H9 (cell line): ENCODE measurements at regions not wholly inside any gene's neighbourhood (a gene's known extent, or its start where the extent isn't known, plus 50 kb on each side); places are given as distances from the start of the nearest gene placed in this dataset.

Experiments
- DNase-seq: peaks from one replicate; pipeline ENCODE4 v3.0.0-alpha.2; 2017
- H2AFZ ChIP-seq: one replicate; pipeline ENCODE4 v1.6.1; 2013; ENCODE audit warnings: mild to moderate bottlenecking, low read length, control low read depth, moderate library complexity
- H2AK5ac ChIP-seq: 2 replicates; pipeline ENCODE4 v1.6.1; 2013; ENCODE audit warnings: low read length, control low read depth, mixed read lengths; ENCODE audit not compliant: insufficient read length
- H2BK120ac ChIP-seq: one replicate; pipeline ENCODE4 v1.6.1; 2013; ENCODE audit warnings: low read depth, mild to moderate bottlenecking, low read length, control low read depth, inconsistent platforms; ENCODE audit not compliant: poor library complexity, severe bottlenecking
- H2BK12ac ChIP-seq: 2 replicates; pipeline ENCODE4 v1.6.1; 2013; ENCODE audit warnings: low read length, control low read depth, mixed read lengths, low read depth; ENCODE audit not compliant: insufficient read length
- H2BK15ac ChIP-seq: 2 replicates; pipeline ENCODE4 v1.6.1; 2013; ENCODE audit warnings: low read depth, low read length, control low read depth
- H2BK20ac ChIP-seq: one replicate; pipeline ENCODE4 v1.6.1; 2013; ENCODE audit warnings: low read depth, mild to moderate bottlenecking, low read length, control low read depth, inconsistent platforms; ENCODE audit not compliant: poor library complexity, severe bottlenecking
- H2BK5ac ChIP-seq: 2 replicates; pipeline ENCODE4 v1.6.1; 2013; ENCODE audit warnings: low read length, control low read depth, mixed read lengths; ENCODE audit not compliant: insufficient read length
- H3K14ac ChIP-seq: 2 replicates; pipeline ENCODE4 v1.6.1; 2013; ENCODE audit warnings: low read length, control low read depth; ENCODE audit not compliant: insufficient read depth
- H3K18ac ChIP-seq: 2 replicates; pipeline ENCODE4 v1.6.1; 2013; ENCODE audit warnings: low read depth, mild to moderate bottlenecking, mixed read lengths, low read length, control low read depth; ENCODE audit not compliant: insufficient read length
- H3K23ac ChIP-seq: 2 replicates; pipeline ENCODE4 v1.6.1; 2013; ENCODE audit warnings: low read length, control low read depth, mixed read lengths, low read depth; ENCODE audit not compliant: insufficient read length
- H3K23me2 ChIP-seq: 2 replicates; pipeline ENCODE4 v1.6.1; 2013; ENCODE audit warnings: low read depth, mild to moderate bottlenecking, mixed read lengths, low read length, control low read depth; ENCODE audit not compliant: insufficient read length, poor library complexity, severe bottlenecking
- H3K27ac ChIP-seq: 2 replicates; pipeline ENCODE4 v1.5.1; 2013; ENCODE audit warnings: low read length, control low read depth, mixed read lengths, low read depth; ENCODE audit not compliant: insufficient read length
- H3K27me3 ChIP-seq: 2 replicates; pipeline ENCODE4 v1.6.1; 2013; ENCODE audit warnings: low read length, control low read depth, inconsistent platforms; ENCODE audit not compliant: insufficient read depth
- H3K4ac ChIP-seq: 2 replicates; pipeline ENCODE4 v1.6.1; 2013; ENCODE audit warnings: low read depth, mild to moderate bottlenecking, control low read depth, inconsistent platforms, low read length, moderate library complexity
- H3K4me1 ChIP-seq: 2 replicates; pipeline ENCODE4 v1.6.1; 2013; ENCODE audit warnings: low read length, control low read depth, inconsistent platforms; ENCODE audit not compliant: insufficient read depth
- H3K4me2 ChIP-seq: 2 replicates; pipeline ENCODE4 v1.6.1; 2013; ENCODE audit warnings: low read length, control low read depth, mixed read lengths; ENCODE audit not compliant: insufficient read length, insufficient read depth
- H3K56ac ChIP-seq: 2 replicates; pipeline ENCODE4 v1.6.1; 2013; ENCODE audit warnings: low read depth, mild to moderate bottlenecking, mixed read lengths, low read length, control low read depth; ENCODE audit not compliant: insufficient read length
- H3K79me1 ChIP-seq: 2 replicates; pipeline ENCODE4 v1.6.1; 2013; ENCODE audit warnings: low read depth, mild to moderate bottlenecking, moderate library complexity, low read length, control low read depth, inconsistent platforms; ENCODE audit not compliant: insufficient read depth, poor library complexity, severe bottlenecking
- H3K79me2 ChIP-seq: 2 replicates; pipeline ENCODE4 v1.6.1; 2013; ENCODE audit warnings: low read length, control low read depth, inconsistent platforms; ENCODE audit not compliant: insufficient read depth
- H3K9ac ChIP-seq: 2 replicates; pipeline ENCODE4 v1.6.1; 2013; ENCODE audit warnings: low read length, control low read depth, mixed read lengths; ENCODE audit not compliant: insufficient read length; ENCODE audit errors: extremely low read depth
- H3K9me3 ChIP-seq: one replicate; pipeline ENCODE4 v1.6.1; 2013; ENCODE audit warnings: low read depth, low read length, inconsistent platforms; ENCODE audit not compliant: control insufficient read depth
- H3T11ph ChIP-seq: one replicate; pipeline ENCODE4 v1.6.1; 2013; ENCODE audit warnings: mild to moderate bottlenecking, low read length, control low read depth, inconsistent platforms
- H4K20me1 ChIP-seq: one replicate; pipeline ENCODE4 v1.6.1; 2013; ENCODE audit not compliant: control insufficient read depth, insufficient read length, insufficient read depth
- H4K5ac ChIP-seq: 2 replicates; pipeline ENCODE4 v1.6.1; 2013; ENCODE audit warnings: low read depth, mild to moderate bottlenecking, mixed read lengths, low read length, control low read depth; ENCODE audit not compliant: insufficient read length
- H4K8ac ChIP-seq: replicated peaks from 2 replicates; pipeline ENCODE4 v1.6.1; 2013; ENCODE audit warnings: low read length, control low read depth, mixed read lengths, low read depth; ENCODE audit not compliant: insufficient read length
- H4K91ac ChIP-seq: 2 replicates; pipeline ENCODE4 v1.6.1; 2013; ENCODE audit warnings: low read depth, mild to moderate bottlenecking, moderate library complexity, mixed read lengths, low read length, control low read depth; ENCODE audit not compliant: insufficient read length
- H3K27ac Mint-ChIP-seq, 3 experiments: 2 replicates in 2 of 3; 3 replicates in 1 of 3; pipeline ENCODE4 v1.8.0; 2020 to 2021; ENCODE audit warnings: mixed read lengths in 3 of 3, mild to moderate bottlenecking in 1 of 3, moderate library complexity in 1 of 3
- H3K27me3 Mint-ChIP-seq: 2 replicates; pipeline ENCODE4 v1.8.0; 2021; ENCODE audit warnings: low read depth, mild to moderate bottlenecking, moderate library complexity, mixed read lengths
- H3K36me3 Mint-ChIP-seq, 3 experiments: 2 replicates in 2 of 3; 3 replicates in 1 of 3; pipeline ENCODE4 v1.8.0; 2020 to 2021; ENCODE audit warnings: low read depth in 3 of 3, mixed read lengths in 3 of 3; ENCODE audit not compliant: insufficient read depth in 1 of 3
- H3K4me1 Mint-ChIP-seq, 2 experiments: 2 replicates each; pipeline ENCODE4 v1.8.0; 2020; ENCODE audit warnings: mixed read lengths in 2 of 2
- H3K4me3 Mint-ChIP-seq, 2 experiments: 2 replicates in 1 of 2; 3 replicates in 1 of 2; pipeline ENCODE4 v1.8.0; 2020 to 2021; ENCODE audit warnings: mild to moderate bottlenecking in 2 of 2, mixed read lengths in 2 of 2, moderate library complexity in 1 of 2
- H3K9me3 Mint-ChIP-seq, 2 experiments: 2 replicates in 1 of 2; 3 replicates in 1 of 2; pipeline ENCODE4 v1.8.0; 2020; ENCODE audit warnings: mild to moderate bottlenecking in 2 of 2, mixed read lengths in 2 of 2, moderate library complexity in 1 of 2
- WGBS: extraction: QIAGEN DNeasy Blood & Tissue Kit; methylation state at CpG from one replicate; pipeline ENCODE4 v1.1.7; 2013; ENCODE audit warnings: missing lambda C conversion rate, low lambda C conversion rate, mixed read lengths; ENCODE audit not compliant: insufficient read length; ENCODE audit errors: extremely low coverage; 5-methylcytosine and 5-hydroxymethylcytosine counted together
- TF ChIP-seq, protein P1 (sequence below): fragments of 200-600 bp; sonication (generic); conservative IDR thresholded peaks from 3 replicates; pipeline ENCODE4 v1.8.0; 2021; ENCODE audit warnings: antibody characterized with exemption, mild to moderate bottlenecking

DNA sequence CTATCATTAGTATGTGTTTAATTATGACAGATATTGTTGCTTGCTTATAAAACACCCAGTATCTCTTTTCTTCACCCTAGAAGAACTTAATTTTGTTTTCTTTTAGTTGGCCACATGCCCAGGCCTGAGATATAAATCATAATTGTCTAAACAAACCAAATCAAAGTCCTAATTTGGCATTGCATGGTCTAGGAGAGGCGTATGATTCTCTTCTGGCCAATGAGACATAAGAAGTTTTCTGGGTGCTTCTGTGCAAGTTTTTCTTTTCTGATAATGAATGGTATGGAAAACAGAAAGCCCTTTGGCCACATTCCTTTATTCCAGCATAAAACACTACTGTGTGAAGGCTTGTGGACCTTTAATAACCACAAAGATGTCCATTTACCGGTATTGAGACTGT lies 192.9 kb upstream of the CTSO start:
- H3K27ac ChIP-seq, result no peak overlapping the region
- Mint-ChIP-seq H3K4me3 (no peak overlapping the region), H3K9me3 (no peaks in the 10 kb centered on the region), H3K27ac (no peak overlapping the region), H3K27me3 (no peaks in the 10 kb centered on the region), H3K36me3 (no peaks in the 10 kb centered on the region), H3K4me1 (peaks cover 0 to 4% of the 10 kb centered on the region in 2 experiments; a peak in 1 of 4 replicates)
- H3K79me1 ChIP-seq, result no peaks in the 10 kb centered on the region
- no peak overlapping the region for H3K14ac ChIP-seq
- H2BK120ac ChIP-seq, result no peak overlapping the region
- no peak overlapping the region for H2BK5ac ChIP-seq
- no peak overlapping the region for H2BK20ac ChIP-seq
- H2AK5ac ChIP-seq, result no peak overlapping the region
- no peaks in the 10 kb centered on the region for H3K4me1 ChIP-seq
- no peaks in the 10 kb centered on the region for H3K23me2 ChIP-seq
- no peak overlapping the region for H4K91ac ChIP-seq
- H3K4ac ChIP-seq, result no peak overlapping the region
- H3T11ph ChIP-seq, result no peak overlapping the region
- H3K56ac ChIP-seq, result no peak overlapping the region
- H4K8ac ChIP-seq, result no peak overlapping the region
- no peak overlapping the region for H3K4me2 ChIP-seq
- TF ChIP-seq, protein P1, sequence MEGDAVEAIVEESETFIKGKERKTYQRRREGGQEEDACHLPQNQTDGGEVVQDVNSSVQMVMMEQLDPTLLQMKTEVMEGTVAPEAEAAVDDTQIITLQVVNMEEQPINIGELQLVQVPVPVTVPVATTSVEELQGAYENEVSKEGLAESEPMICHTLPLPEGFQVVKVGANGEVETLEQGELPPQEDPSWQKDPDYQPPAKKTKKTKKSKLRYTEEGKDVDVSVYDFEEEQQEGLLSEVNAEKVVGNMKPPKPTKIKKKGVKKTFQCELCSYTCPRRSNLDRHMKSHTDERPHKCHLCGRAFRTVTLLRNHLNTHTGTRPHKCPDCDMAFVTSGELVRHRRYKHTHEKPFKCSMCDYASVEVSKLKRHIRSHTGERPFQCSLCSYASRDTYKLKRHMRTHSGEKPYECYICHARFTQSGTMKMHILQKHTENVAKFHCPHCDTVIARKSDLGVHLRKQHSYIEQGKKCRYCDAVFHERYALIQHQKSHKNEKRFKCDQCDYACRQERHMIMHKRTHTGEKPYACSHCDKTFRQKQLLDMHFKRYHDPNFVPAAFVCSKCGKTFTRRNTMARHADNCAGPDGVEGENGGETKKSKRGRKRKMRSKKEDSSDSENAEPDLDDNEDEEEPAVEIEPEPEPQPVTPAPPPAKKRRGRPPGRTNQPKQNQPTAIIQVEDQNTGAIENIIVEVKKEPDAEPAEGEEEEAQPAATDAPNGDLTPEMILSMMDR, result no peak
- no peaks in the 10 kb centered on the region for H4K20me1 ChIP-seq
- no peak overlapping the region for H3K9ac ChIP-seq
- WGBS, result no CpG with 5 or more reads among the region's 2 CpGs
- no peak overlapping the region for H2AFZ ChIP-seq
- H3K9me3 ChIP-seq, result no peaks in the 10 kb centered on the region
- H3K18ac ChIP-seq, result no peak overlapping the region
- H2BK15ac ChIP-seq, result no peak overlapping the region
- H3K79me2 ChIP-seq, result no peaks in the 10 kb centered on the region
- DNase-seq, result no peak
- H3K23ac ChIP-seq, result no peak overlapping the region
- H3K27me3 ChIP-seq, result no peaks in the 10 kb centered on the region
- H4K5ac ChIP-seq, result no peak overlapping the region
- H2BK12ac ChIP-seq, result no peak overlapping the region
